KMS-11 (cell line): ENCODE measurements at regions not wholly inside any gene's neighbourhood (a gene's known extent, or its start where the extent isn't known, plus 50 kb on each side); places are given as distances from the start of the nearest gene placed in this dataset.

ENCODE experiments used
- H2AFZ ChIP-seq: fragments of 200-600 bp; sonication (generic); 2 replicates; pipeline ENCODE4 v1.6.1; 2016; ENCODE audit warnings: antibody characterized with exemption, mixed run types, low read depth
- H3K27ac ChIP-seq: fragments of 200-600 bp; sonication (generic); 2 replicates; pipeline ENCODE4 v1.6.1; 2016; ENCODE audit warnings: mild to moderate bottlenecking, mixed run types
- H3K27me3 ChIP-seq: fragments of 200-600 bp; sonication (generic); 2 replicates; pipeline ENCODE4 v1.6.1; 2017; ENCODE audit warnings: mild to moderate bottlenecking, low read depth, mixed run types, moderate library complexity; ENCODE audit not compliant: insufficient read depth
- H3K36me3 ChIP-seq: fragments of 200-600 bp; sonication (generic); 2 replicates; pipeline ENCODE4 v1.6.1; 2017; ENCODE audit warnings: mild to moderate bottlenecking, mixed run types; ENCODE audit not compliant: insufficient read depth
- H3K4me1 ChIP-seq: fragments of 200-600 bp; sonication (generic); 2 replicates; pipeline ENCODE4 v1.6.1; 2016; ENCODE audit warnings: mild to moderate bottlenecking, low read depth, mixed run types; ENCODE audit not compliant: poor library complexity, severe bottlenecking
- H3K4me2 ChIP-seq: fragments of 200-600 bp; sonication (generic); 2 replicates; pipeline ENCODE4 v1.7.0; 2016; ENCODE audit warnings: mild to moderate bottlenecking, mixed run types
- H3K4me3 ChIP-seq: fragments of 200-600 bp; sonication (generic); IDR thresholded peaks from 2 replicates; pipeline ENCODE4 v1.6.1; 2017; ENCODE audit warnings: low read depth, low read length, mixed read lengths; ENCODE audit not compliant: insufficient read depth
- H3K79me2 ChIP-seq: fragments of 200-600 bp; sonication (generic); 2 replicates; pipeline ENCODE4 v1.6.1; 2016; ENCODE audit warnings: low read depth, mixed run types; ENCODE audit not compliant: insufficient read depth
- H3K9ac ChIP-seq: fragments of 200-600 bp; sonication (generic); 2 replicates; pipeline ENCODE4 v1.6.1; 2016; ENCODE audit warnings: mild to moderate bottlenecking, mixed run types
- H4K20me1 ChIP-seq: fragments of 200-600 bp; sonication (generic); 2 replicates; pipeline ENCODE4 v1.6.1; 2016; ENCODE audit warnings: mild to moderate bottlenecking, mixed run types; ENCODE audit not compliant: insufficient read depth
- TF ChIP-seq, protein P1 (sequence below): fragments of 200-600 bp; sonication (generic); conservative IDR thresholded peaks from 2 replicates; pipeline ENCODE4 v1.6.1; 2017; ENCODE audit warnings: low read depth, mild to moderate bottlenecking, antibody characterized with exemption, low read length, moderate library complexity, mixed read lengths

DNA sequence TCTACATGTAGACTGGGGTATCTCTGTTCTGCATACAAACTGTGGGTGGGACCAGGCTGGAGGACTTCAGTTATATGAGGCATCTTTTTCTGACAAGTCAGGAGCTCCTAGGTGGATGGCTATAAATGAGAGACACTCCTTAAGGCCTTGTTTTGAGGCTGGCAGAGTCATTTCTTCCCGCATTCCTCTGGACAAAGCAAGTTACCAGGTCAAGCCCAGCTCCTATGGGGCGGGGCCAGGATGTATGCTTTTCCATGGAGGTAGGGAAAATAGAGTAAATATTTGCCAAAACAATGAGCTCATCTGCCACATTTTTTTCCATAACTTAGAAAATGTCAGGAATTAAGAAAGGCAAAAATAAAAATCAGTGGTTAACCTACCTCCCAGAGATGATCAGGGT lies 283.4 kb downstream of the GPR37 start:
- no peak overlapping the region for H2AFZ ChIP-seq
- H3K4me2 ChIP-seq = no peak overlapping the region
- H3K4me3 ChIP-seq = no peak overlapping the region
- H3K27ac ChIP-seq = no peak overlapping the region
- no peaks in the 10 kb centered on the region for H3K4me1 ChIP-seq
- H3K9ac ChIP-seq = no peak overlapping the region
- H3K36me3 ChIP-seq = no peaks in the 10 kb centered on the region
- TF ChIP-seq, protein P1, sequence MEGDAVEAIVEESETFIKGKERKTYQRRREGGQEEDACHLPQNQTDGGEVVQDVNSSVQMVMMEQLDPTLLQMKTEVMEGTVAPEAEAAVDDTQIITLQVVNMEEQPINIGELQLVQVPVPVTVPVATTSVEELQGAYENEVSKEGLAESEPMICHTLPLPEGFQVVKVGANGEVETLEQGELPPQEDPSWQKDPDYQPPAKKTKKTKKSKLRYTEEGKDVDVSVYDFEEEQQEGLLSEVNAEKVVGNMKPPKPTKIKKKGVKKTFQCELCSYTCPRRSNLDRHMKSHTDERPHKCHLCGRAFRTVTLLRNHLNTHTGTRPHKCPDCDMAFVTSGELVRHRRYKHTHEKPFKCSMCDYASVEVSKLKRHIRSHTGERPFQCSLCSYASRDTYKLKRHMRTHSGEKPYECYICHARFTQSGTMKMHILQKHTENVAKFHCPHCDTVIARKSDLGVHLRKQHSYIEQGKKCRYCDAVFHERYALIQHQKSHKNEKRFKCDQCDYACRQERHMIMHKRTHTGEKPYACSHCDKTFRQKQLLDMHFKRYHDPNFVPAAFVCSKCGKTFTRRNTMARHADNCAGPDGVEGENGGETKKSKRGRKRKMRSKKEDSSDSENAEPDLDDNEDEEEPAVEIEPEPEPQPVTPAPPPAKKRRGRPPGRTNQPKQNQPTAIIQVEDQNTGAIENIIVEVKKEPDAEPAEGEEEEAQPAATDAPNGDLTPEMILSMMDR = no peak
- H3K79me2 ChIP-seq = no peaks in the 10 kb centered on the region
- no peaks in the 10 kb centered on the region for H4K20me1 ChIP-seq
- no peaks in the 10 kb centered on the region for H3K27me3 ChIP-seq

DNA sequence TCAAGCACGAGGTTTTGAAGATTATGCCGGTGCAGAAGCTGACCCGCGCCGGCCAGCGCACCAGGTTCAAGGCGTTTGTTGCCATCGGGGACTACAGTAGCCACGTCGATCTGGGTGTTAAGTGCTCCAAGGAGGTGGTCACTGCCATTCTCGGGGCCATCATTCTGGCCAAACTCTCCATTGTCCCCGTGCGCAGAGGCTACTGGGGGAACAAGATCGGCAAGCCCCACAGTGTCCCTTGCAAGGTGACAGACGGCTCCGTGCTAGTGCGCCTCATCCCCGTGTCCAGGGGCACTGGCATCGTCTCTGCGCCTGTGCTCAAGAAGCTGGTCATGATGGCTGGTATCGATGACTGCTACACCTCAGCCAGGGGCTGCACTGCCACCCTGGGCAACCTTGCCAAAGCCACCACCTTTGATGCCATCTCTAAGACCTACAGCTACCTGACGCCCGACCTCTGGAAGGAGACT lies 284.7 kb downstream of the GPR37 start:
- TF ChIP-seq, protein P1 = no peak
- no peak overlapping the region for H3K27ac ChIP-seq
- no peaks in the 10 kb centered on the region for H3K36me3 ChIP-seq
- H3K27me3 ChIP-seq = no peaks in the 10 kb centered on the region
- no peak overlapping the region for H3K4me2 ChIP-seq
- H3K4me3 ChIP-seq = no peak overlapping the region
- no peaks in the 10 kb centered on the region for H3K4me1 ChIP-seq
- no peak overlapping the region for H3K9ac ChIP-seq
- H2AFZ ChIP-seq = no peak overlapping the region
- H4K20me1 ChIP-seq = no peaks in the 10 kb centered on the region
- H3K79me2 ChIP-seq = no peaks in the 10 kb centered on the region

DNA sequence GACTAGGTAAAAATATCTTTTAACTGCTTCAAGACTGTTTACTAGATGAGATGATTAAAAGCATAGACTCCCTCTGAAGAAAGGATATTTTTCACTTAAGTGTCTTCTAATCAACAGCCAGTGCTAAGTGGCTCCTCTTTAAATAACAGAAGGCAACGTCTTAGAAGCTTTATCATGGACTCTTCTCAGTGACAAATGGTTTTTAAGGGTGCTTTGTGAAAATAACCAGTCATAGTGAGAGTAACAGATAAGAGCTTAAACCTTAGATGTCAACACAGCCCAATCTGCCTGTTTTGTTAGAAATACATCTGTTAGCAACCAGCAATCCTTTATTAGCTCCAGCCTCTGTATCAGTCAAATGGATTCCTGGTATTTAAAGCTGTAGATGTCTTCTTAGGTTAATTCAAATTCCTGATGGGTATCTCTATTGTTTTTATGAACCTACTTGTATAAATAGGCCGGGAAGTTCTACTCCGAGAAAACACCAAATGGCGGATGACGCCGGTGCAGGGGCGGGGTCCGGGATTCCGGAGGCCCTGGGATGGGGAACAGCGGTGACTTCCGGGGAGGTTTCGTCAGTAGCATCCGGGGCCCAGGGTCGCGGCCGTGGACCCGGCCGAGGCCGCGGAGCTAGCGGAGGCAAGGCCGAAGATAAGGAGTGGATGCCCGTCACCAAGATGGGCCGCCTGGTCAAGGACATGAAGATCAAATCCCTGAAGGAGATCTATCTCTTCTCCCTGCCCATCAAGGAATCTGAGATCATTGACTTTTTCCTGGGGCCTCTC lies 285.4 kb downstream of the GPR37 start:
- Histone ChIP-seq H3K36me3 (no peaks in the 10 kb centered on the region), H3K4me2 (no peak overlapping the region), H3K4me3 (no peak overlapping the region), H3K9ac (no peak overlapping the region), H3K4me1 (no peaks in the 10 kb centered on the region), H4K20me1 (no peaks in the 10 kb centered on the region), H2AFZ (no peak overlapping the region), H3K27ac (no peak overlapping the region), H3K79me2 (no peaks in the 10 kb centered on the region), H3K27me3 (no peaks in the 10 kb centered on the region)
- TF ChIP-seq, protein P1 = no peak

DNA sequence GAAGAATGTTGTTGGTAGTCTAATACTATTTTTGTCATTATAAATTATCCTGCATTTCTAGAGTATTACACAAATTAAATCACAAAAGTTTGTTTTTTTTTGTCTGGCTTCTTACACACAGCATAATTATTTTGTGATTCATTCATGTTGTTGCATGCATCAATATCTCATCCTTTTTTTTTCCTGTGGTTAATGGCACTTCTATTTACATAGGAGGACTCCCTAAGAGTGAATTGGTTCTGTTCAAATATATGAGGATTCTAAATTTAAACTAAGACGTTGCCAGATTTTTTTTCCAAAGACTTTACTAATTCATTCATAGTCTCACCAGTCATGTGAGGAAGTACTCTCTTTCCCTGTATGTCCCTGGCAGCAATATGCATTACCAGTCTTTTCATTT lies 303.3 kb downstream of the GPR37 start:
- no peak overlapping the region for H3K9ac ChIP-seq
- H3K27ac ChIP-seq = no peak overlapping the region
- no peaks in the 10 kb centered on the region for H3K4me1 ChIP-seq

More for the DNA sequence above, 303.3 kb downstream of the GPR37 start:
- Histone ChIP-seq H4K20me1 (no peaks in the 10 kb centered on the region), H3K4me3 (no peak overlapping the region), H3K36me3 (no peaks in the 10 kb centered on the region), H3K4me2 (no peak overlapping the region), H2AFZ (no peak overlapping the region), H3K79me2 (no peaks in the 10 kb centered on the region), H3K27me3 (no peaks in the 10 kb centered on the region)
- TF ChIP-seq, protein P1 = no peak
